ENCODE measurements at regions not wholly inside any gene's neighbourhood (a gene's known extent, or its start where the extent isn't known, plus 50 kb on each side); places are given as distances from the start of the nearest gene placed in this dataset.

DNA sequence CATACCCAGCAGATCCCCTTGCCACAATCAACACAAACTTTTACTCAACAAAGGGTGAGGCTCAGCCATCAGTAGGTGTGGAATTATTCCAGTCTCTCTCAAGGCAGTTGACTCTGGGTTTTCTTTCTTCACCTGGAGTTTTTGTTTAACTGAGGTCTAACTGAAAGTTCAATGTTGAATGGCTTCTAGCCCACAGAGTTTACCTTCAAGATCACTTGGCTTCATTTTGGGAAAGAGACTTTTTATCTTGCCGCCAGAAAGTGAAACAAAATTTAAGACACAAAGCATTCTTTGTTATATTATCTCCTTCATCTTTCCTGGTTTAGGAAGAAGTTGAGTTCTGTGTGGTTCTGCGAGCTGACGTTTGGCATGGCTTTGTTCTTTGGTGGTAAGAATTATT, 83.8 kb upstream of the RASGEF1B start:
- DNase-seq (ENCODE audit: low spot score in 2 of 2) (no peak), ATAC-seq (no peak)

DNA sequence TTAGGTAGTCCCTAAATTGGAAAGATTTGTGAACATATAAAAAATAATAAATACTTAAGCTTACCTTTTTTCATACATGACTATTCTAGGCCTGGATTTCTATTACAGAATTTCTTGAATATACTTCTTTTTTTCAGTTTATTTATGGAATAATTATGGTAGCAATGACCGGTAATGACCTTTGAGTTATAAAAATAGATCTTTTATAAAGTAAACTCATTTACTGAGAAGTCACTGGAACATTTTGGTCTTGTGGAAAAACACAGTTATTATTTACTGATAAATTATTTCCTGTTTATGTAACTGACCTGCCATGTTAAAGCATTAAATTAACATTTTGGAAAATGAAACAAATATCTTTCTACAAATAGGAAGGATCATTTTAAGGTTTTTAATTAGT, 80.4 kb upstream of the RASGEF1B start:
- H3K27ac Mint-ChIP-seq, result no peak overlapping the region
- H3K4me3 Mint-ChIP-seq, result no peak overlapping the region
- DNase-seq (ENCODE audit: low spot score in 2 of 2), result no peak
- H3K4me1 Mint-ChIP-seq, result no peaks in the 10 kb centered on the region
- ATAC-seq, result no peak
- no peaks in the 10 kb centered on the region for H3K36me3 Mint-ChIP-seq
- no peaks in the 10 kb centered on the region for H3K9me3 Mint-ChIP-seq

More for the DNA sequence above, 83.8 kb upstream of the RASGEF1B start:
- Mint-ChIP-seq H3K4me3 (no peak overlapping the region), H3K4me1 (peaks cover 6% of the 10 kb centered on the region), H3K27ac (no peak overlapping the region), H3K9me3 (no peaks in the 10 kb centered on the region), H3K36me3 (no peaks in the 10 kb centered on the region)

DNA sequence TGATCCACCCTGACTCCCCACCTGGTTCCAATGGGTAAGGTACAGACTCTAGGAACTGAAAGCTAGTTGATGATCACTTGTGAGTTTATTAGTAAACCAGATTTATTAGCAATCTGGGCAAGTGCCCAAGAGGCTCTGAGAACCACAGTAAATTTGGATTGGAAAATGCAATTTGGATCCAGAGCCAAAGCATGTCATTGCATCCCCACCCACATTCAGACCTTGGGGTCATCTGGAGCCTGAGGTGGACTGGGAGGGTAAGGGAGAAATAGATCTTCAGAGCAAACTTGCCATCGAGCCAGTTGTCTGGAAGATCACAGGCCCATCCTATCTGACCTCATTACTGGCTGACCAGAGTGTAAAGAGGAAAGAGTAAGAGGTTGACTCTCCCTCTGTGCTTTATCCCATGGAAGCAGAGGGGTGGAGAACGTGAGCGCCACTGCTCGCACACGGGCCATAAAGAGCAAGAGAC, 78.7 kb upstream of the RASGEF1B start:
- Mint-ChIP-seq H3K27ac (peak overlapping the region; percentile 5), H3K4me3 (no peak overlapping the region)

DNA sequence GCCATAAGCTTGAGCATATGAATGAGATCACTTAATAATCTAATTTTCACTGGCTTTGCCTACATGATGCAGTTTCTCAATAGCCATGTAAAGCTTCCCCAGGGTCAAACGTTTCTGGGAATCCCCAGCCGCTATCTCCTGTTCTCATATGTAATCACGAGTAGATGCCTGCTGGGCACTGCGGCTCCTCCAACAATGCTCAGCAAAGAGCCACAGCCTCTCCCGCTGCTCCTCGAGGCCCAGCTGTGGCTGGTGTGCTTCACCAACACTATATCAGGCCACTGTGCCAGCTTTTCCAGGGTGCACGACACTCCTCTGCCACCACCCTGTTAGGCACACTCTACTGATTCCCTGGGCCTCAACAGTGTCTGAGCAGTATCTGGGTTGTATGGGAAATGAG, 78.3 kb upstream of the RASGEF1B start:
- no peaks in the 10 kb centered on the region for H3K36me3 Mint-ChIP-seq
- no peaks in the 10 kb centered on the region for H3K4me1 Mint-ChIP-seq
- DNase-seq (ENCODE audit: low spot score in 2 of 2), result no peak
- no peaks in the 10 kb centered on the region for H3K9me3 Mint-ChIP-seq
- no peak for ATAC-seq
- H3K27ac Mint-ChIP-seq, result no peak overlapping the region
- H3K4me3 Mint-ChIP-seq, result no peak overlapping the region

More for the DNA sequence above, 78.7 kb upstream of the RASGEF1B start:
- H3K9me3 Mint-ChIP-seq, result no peaks in the 10 kb centered on the region
- DNase-seq (ENCODE audit: low spot score in 2 of 2), result no peak
- ATAC-seq, result no peak
- H3K36me3 Mint-ChIP-seq, result no peaks in the 10 kb centered on the region
- no peaks in the 10 kb centered on the region for H3K4me1 Mint-ChIP-seq

DNA sequence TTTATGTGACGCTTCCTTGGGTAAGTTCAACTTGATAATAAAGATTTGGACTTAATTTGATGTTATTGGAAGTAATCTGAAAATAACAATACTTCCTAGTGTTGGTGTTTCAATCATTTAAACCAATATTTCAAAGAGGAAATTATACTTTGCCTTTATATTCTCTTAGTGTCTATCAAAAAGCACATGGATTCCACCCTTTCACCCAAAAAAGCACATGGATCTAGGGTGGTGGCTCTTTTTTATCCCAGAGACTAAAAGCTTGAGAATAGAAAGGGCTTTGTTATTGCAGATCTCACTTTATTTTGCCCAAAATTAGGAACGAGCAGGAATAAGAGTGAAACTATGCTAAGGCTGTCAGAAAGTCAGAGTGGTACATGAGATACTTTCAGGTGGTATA, 75.1 kb upstream of the RASGEF1B start:
- Mint-ChIP-seq H3K9me3 (peaks cover 7% of the 10 kb centered on the region), H3K27ac (no peak overlapping the region), H3K4me1 (no peaks in the 10 kb centered on the region), H3K36me3 (no peaks in the 10 kb centered on the region), H3K4me3 (no peak overlapping the region)
- DNase-seq (ENCODE audit: low spot score in 2 of 2), result no peak
- ATAC-seq, result no peak

DNA sequence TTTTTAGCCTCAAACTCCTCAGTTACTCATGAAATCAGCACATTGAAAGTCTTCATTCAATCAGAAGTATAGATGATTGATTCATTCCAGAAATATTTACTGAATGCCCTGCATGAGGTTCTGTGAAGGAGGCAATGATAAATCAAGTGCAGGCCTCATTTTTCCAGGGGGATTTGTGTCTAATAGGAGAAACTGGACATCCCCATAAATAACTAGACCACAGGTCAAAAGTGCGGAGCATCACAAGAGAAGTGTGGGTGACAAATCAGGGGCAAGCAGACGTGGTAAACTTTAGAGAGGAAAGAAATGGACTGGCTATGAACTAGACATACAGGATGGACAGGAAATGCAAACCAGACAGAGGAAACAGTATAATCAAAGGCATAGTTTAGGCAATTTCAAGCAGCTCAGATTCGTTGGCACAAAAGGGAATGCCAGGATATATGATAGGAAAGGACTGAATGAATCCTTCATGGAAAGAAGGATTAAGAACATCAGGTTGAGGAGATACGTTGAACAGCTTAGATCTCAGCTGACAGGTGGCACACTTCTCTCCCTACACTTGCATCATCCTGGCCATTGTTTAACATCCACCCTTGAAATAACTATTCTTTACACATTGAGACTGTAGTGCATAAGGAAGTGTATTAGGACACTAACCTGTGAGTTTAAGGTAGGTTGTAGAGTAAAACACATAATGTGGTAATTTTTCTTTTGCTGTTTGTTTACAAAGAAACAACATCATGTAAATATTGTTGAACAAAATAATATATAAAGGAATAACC, 69.6 kb upstream of the RASGEF1B start:
- no peak overlapping the region for H3K4me3 Mint-ChIP-seq
- DNase-seq (ENCODE audit: low spot score in 2 of 2) (no peak), ATAC-seq (no peak)
- no peaks in the 10 kb centered on the region for H3K4me1 Mint-ChIP-seq
- H3K27ac Mint-ChIP-seq, result no peak overlapping the region
- peaks cover 7% of the 10 kb centered on the region for H3K9me3 Mint-ChIP-seq
- H3K36me3 Mint-ChIP-seq, result no peaks in the 10 kb centered on the region

DNA sequence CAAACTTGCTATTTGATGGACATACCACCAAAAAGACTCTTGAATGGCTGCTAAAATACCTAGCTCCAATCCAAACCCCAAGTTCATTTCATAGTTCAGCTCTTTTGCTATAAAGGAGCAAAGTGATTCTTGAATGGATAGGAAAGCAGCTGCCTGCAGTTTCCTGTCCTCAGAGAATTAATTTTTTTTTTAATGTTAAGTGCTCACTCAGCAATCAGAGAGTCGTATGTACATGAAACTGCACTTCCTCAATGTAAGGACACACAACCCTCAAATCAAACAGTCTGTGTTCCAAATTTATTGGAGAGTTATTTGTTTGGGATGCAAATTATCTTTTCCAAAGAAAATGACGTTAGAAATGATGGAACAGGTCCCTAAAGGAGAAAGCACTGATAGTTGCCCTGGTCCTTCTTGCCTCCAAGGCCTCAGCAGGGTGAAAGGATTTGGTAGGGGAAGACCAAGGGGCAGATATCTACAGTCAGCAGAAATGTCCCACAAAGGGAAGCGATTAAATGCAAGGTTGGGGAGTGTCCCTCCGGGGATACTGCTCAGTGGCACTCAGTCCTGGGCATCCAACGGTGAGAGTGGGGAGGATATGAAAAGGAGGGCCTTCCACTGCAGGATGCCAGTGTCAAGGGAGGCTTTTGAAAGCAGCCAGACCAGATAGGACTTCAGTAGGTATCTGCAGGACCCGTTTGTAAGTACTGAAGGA, 67.2 kb upstream of the RASGEF1B start:
- ATAC-seq (no peak), DNase-seq (ENCODE audit: low spot score in 2 of 2) (no peak)
- Mint-ChIP-seq H3K9me3 (peaks cover 9% of the 10 kb centered on the region), H3K4me3 (no peak overlapping the region), H3K27ac (no peak overlapping the region), H3K4me1 (no peaks in the 10 kb centered on the region), H3K36me3 (no peaks in the 10 kb centered on the region)

DNA sequence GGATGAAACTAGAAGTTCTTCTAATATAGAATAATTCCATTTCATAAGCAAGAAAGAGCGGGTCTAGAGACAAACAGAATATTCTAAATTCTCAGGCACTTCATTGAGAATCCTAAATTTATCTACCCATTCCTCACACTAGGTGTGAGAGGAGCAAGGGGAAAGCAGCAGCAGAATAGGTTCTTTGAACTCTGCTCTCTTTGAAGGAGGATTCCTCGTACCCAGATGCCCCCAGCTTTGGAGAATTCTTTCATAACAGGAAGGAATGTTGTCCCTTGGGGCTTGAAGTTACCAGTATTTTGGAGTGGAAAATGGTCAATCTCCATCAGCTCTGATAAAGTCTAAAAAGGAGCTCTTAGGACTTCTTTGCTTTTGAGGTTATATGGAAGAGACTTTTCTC, 59.7 kb upstream of the RASGEF1B start:
- Mint-ChIP-seq H3K9me3 (peaks cover 2% of the 10 kb centered on the region), H3K4me1 (no peaks in the 10 kb centered on the region), H3K4me3 (no peak overlapping the region), H3K27ac (no peak overlapping the region), H3K36me3 (no peaks in the 10 kb centered on the region)
- ATAC-seq, result no peak
- DNase-seq (ENCODE audit: low spot score in 2 of 2), result no peak

DNA sequence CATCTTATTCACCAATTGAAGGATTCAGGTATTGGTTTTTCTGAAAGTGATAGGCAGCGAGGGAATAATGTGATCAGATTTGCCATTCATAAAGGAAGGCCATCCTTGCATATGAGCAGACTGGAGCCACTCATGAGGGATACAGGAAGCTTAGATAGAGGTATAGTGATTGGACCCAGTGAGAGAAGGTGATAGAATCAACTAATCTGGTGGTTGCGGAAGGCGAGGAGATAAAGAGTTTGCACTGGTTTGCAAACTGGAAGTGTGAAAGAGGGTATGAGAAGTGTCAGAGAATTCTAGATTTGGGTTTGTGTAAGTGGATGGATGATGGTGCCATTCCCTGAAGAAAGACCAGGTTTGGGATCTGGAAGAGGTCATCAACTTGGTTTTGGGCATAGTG, 57.3 kb upstream of the RASGEF1B start:
- Mint-ChIP-seq H3K36me3 (no peaks in the 10 kb centered on the region), H3K27ac (no peak overlapping the region), H3K9me3 (no peaks in the 10 kb centered on the region), H3K4me3 (no peak overlapping the region), H3K4me1 (no peaks in the 10 kb centered on the region)
- DNase-seq (ENCODE audit: low spot score in 2 of 2), result no peak
- no peak for ATAC-seq

DNA sequence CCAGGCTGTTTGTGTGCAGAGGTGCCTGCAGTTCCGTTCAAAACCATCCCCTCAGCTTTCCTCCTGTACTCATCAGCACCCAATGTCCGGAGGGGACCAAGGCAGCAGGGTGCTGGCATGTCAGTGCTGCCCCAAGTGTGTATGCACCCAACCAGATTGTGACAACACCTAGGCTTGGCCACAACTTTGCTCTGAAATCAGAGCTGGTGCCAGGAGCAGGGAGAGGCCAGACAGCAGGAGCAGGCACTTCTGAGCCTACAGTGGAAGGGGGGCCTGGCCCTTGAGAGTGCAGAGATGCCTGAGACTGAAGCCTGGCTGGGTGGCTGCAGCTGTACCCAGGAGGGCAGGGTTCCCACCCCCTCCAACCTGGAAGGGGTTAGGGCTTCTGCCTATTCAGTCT, 56.5 kb upstream of the RASGEF1B start:
- Mint-ChIP-seq H3K36me3 (no peaks in the 10 kb centered on the region), H3K4me1 (no peaks in the 10 kb centered on the region)
- no peak for ATAC-seq

DNA sequence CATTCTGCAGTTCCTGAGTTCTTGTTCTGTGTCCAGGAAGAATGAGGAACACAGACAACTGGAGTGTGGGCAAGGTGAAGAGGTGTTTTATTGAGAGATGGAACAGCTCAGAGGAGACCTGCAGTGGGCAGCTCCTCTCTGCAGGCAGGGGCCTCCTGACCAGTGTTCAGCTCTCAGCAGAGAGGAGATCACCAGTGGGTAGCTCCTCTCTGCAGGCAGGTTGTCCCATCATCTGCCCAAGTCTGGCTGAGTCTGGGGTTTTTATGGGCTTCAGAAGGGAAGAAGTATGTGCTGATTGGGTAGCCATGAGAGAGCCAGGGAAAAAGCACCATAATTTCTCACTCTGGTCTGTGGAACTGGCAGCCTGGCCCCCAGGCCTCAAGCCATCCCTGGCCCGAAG, 56.0 kb upstream of the RASGEF1B start:
- H3K4me1 Mint-ChIP-seq, result no peaks in the 10 kb centered on the region
- no peak for DNase-seq (ENCODE audit: low spot score in 2 of 2)
- H3K9me3 Mint-ChIP-seq, result no peaks in the 10 kb centered on the region
- no peak overlapping the region for H3K27ac Mint-ChIP-seq
- ATAC-seq, result no peak
- H3K36me3 Mint-ChIP-seq, result no peaks in the 10 kb centered on the region
- no peak overlapping the region for H3K4me3 Mint-ChIP-seq

More for the DNA sequence above, 56.5 kb upstream of the RASGEF1B start:
- H3K4me3 Mint-ChIP-seq, result no peak overlapping the region
- DNase-seq (ENCODE audit: low spot score in 2 of 2), result no peak
- no peaks in the 10 kb centered on the region for H3K9me3 Mint-ChIP-seq
- H3K27ac Mint-ChIP-seq, result no peak overlapping the region

DNA sequence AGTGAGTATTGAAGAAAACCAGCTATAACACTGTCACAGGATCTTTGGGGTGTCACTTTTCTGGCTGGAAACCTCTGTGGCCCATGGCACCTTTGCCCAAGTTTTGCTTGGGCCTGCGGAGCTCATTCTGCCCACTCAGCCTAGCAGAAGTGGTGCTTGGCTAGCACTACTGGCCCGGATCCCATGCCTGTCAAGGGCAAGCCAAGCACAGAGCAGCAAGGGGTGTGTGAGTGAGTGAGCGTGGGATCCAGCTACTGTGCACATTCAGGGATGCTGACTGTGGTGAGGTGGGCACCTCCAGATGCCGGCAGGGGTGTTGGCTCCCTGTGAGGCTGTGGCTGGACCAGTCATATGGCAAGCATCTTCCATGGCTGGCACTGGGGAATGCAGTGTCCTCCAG, 55.4 kb upstream of the RASGEF1B start:
- H3K4me3 Mint-ChIP-seq, result no peak overlapping the region
- DNase-seq (ENCODE audit: low spot score in 2 of 2) (no peak), ATAC-seq (no peak)
- no peaks in the 10 kb centered on the region for H3K9me3 Mint-ChIP-seq
- H3K27ac Mint-ChIP-seq, result no peak overlapping the region
- no peaks in the 10 kb centered on the region for H3K36me3 Mint-ChIP-seq
- no peaks in the 10 kb centered on the region for H3K4me1 Mint-ChIP-seq

DNA sequence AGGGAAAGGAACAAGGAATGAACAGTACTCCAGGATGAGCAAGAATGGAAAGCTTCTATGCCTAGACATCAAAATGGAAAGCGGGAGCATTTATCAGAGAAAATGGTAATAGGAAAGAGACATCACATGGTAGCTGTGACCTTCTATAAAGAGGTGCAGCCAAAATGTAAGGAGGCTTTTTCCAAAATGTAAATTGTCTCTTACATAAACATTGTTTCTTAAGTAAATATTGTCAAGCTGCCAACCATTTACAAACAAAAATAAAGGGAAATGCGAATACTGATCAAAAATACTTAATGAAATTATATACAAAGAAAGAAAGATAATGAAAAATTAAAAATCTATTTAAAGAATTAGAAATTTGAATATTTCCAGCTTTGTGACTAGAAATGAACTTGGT, 55.0 kb upstream of the RASGEF1B start:
- Mint-ChIP-seq H3K9me3 (no peaks in the 10 kb centered on the region), H3K4me1 (no peaks in the 10 kb centered on the region)

DNA sequence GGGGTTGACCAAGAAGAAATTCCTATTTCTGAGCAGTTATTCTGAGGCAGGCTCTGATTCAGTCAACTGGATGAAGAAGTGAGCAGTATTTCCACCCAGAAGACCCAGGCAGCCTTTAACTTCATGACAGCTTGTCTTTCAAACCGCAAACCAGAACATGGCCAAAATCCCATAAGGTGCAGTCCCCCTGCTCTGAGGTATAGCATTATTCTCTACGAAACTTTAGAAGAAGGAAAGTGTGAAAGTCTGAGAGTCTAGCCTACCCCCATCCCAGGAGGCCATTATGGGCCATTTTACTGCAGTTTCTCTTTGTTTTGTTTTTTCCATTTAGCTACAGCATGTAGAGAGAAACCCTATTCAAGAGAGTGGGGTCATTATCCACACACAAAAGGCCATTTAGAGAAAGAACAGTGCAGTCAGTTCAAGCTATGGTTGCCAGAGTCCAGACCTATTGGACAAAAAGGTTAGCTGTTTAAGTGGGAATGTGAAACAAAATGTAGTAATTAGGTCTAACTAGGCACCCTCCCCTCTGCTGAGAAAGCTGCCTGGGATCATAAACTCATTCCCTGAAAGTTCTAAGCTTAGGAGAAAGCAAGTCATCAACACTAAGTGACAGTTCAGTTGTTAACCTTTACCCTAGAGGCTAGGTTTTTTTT, 52.1 kb upstream of the RASGEF1B start:
- ATAC-seq (no peak), DNase-seq (ENCODE audit: low spot score in 2 of 2) (no peak)
- Mint-ChIP-seq H3K27ac (no peak overlapping the region), H3K9me3 (no peaks in the 10 kb centered on the region), H3K4me1 (no peaks in the 10 kb centered on the region), H3K36me3 (no peaks in the 10 kb centered on the region), H3K4me3 (no peak overlapping the region)

More for the DNA sequence above, 55.0 kb upstream of the RASGEF1B start:
- Mint-ChIP-seq H3K36me3 (no peaks in the 10 kb centered on the region), H3K27ac (no peak overlapping the region), H3K4me3 (no peak overlapping the region)
- ATAC-seq (no peak), DNase-seq (ENCODE audit: low spot score in 2 of 2) (no peak)

DNA sequence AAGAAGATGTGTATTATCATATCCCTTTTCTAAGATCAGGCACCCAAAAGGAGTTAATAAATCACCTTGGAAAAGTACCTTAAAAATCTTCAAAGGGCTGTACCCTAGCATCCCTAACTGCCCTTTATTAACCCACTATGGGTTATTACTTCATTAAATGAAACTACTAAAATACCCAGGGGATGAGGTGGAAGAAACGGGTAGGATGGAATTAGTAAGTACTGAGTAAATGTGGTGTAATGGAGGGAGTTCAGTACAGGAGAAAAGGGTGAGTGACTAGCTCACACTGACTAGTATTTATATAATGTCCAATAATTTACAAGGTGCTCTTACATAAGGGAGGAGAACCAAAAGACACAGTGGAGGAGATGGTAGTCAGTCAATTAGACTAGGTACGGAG, 51.0 kb upstream of the RASGEF1B start:
- no peak overlapping the region for H3K4me3 Mint-ChIP-seq
- H3K36me3 Mint-ChIP-seq, result no peaks in the 10 kb centered on the region
- no peak for DNase-seq (ENCODE audit: low spot score in 2 of 2)
- no peaks in the 10 kb centered on the region for H3K4me1 Mint-ChIP-seq
- no peak for ATAC-seq
- no peaks in the 10 kb centered on the region for H3K9me3 Mint-ChIP-seq
- H3K27ac Mint-ChIP-seq, result no peak overlapping the region

DNA sequence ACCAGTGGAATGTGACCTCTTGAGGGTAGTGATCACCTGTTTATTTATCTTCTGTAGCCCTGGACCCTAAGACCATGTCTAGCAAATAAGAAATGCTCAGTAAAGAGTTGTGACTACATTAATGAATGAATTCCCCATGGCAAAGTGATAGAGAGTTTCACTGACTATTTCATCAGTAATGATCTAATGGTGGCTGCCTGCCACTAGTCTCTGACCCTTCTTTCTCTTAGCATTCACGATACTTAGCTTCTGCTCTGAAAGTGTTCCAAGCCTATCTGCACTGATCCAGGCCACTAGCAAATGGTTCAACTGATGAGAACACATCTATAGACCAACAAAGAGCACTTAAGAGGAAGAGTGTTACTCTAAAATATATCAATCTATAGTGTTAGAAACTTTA, 50.0 kb upstream of the RASGEF1B start:
- no peaks in the 10 kb centered on the region for H3K9me3 Mint-ChIP-seq
- no peaks in the 10 kb centered on the region for H3K36me3 Mint-ChIP-seq
- H3K4me3 Mint-ChIP-seq, result no peak overlapping the region
- ATAC-seq (no peak), DNase-seq (ENCODE audit: low spot score in 2 of 2) (no peak)
- no peaks in the 10 kb centered on the region for H3K4me1 Mint-ChIP-seq
- H3K27ac Mint-ChIP-seq, result no peak overlapping the region
